GM18867 (cell line): ENCODE measurements at regions not wholly inside any gene's neighbourhood (a gene's known extent, or its start where the extent isn't known, plus 50 kb on each side); places are given as distances from the start of the nearest gene placed in this dataset.
A peak's percentile ranks its signal among the peaks of the same experiment; 100 is the strongest.

Experiments used
- ATAC-seq: cut with Tn5 transposase; IDR thresholded peaks from one replicate; pipeline ENCODE4 v1.9.1; 2021; ENCODE audit warnings: mild to moderate bottlenecking, moderate library complexity; ENCODE audit not compliant: unreplicated experiment

- no peak for ATAC-seq
Observed at GRCh38 chr3:152945556-152945955, 110.6 kb downstream of the P2RY1 start.

DNA sequence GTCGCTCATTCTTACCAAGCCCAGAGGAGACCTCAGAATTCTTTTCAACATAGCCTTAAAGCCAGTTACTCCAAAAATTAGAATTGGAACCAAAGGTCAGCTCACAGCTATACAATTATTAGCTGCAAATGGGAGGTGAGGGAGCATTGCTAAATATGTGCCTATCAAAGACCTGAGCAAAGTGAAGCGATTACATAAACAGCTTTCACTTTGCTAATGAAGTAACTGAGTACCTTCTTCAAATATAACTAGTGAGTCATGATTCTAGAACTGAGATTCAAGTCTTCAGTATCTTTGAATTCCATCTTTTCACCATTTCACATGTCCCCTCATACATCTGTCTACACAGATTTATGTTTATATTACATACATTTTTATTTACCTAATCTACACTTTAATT lies 122.6 kb downstream of the P2RY1 start:
- ATAC-seq: peak; percentile 40

DNA sequence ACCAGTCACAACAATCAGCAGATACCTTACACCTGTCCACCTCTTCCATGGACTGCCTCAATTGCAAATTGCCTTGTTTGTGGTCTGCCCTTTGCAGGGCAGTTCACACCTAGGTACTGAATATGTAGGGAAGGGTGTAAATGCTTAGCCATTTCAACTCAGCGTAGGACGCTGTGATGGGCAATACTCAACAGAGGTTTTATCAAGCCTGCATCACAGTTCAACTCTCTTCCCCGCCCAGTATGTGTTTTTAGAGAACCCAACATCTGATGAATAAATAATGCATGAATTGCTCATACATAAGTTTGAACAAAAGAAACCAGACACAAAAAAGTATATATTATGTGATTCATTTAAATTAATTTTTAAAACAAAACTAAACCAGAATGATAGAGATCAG lies 124.4 kb downstream of the P2RY1 start:
- no peak for ATAC-seq

DNA sequence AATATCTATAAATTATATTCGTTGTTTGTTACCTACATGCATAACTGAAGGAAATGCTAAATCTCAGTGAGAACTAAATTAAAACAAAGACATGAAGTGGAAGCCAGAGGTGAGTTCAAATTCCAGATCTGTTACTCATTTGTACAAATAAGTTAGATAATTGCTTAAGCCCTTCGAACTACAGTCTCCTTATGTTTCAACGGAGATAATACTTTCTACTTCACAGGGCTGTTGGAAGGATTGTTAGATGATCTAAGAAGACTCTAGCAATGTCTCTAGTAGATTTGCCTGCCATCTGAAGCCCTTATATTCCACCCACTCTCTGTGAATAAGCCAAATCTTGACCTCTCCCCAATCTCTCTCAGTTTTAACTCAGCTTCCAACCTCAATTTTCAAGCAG lies 125.8 kb downstream of the P2RY1 start:
- no peak for ATAC-seq

DNA sequence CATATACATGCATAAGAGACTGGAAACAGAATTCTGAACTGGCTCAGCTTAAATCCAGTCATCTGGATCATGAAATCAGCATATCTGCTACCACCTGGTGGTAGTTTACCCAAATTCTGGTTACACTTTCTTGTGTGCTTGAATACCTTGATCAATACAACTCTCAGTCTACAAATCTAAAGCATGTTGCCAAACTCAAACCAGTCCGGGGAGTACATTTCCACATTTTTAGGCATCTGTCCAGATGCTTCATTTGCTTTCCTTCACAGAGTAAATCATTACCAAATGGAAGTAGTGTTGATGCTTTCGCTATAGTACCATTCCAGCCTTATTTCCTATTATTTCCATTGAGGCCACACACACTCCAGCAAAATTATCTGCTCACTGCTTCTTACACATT lies 126.4 kb downstream of the P2RY1 start:
- peak; percentile 81 for ATAC-seq

GRCh38 chr3:152964911-152965609 lies 130.1 kb downstream of the P2RY1 start:
- no peak for ATAC-seq

GRCh38 chr3:152968388-152969024 lies 133.6 kb downstream of the P2RY1 start:
- ATAC-seq: no peak

DNA sequence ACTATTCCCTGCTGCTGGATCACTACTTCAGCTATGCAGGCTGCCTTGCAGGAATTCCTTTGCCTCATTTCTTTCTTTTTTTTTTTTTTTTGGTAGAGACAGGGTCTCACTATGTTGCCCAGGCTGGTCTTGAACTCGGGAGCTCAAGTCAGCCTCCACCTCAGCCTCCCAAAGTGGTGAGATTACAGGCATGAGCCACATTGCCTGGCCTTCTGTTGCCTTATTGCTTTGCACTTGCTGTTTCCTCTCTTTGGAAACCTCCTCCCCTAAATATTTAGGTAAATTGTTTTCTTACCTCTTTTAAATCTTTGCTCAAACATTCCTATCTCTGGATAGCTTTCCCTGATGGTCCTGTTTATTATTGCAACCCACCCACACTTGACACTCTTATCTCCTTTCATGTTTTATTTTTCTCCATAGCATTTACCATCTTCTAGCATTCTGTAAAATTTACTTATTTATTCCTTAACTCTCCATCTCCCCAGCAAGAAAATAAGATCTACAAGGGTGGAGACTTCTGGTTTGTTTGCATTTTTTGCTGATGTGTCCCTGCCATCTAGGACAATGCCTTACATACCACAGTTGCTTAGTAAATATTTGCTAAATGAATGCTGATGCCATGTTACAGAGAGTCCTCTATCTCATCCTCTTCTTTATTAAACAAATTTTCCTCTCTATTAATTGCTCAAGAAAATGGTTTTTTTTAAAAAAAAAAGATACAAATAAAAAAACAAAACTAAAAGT lies 134.8 kb downstream of the P2RY1 start:
- no peak for ATAC-seq

DNA sequence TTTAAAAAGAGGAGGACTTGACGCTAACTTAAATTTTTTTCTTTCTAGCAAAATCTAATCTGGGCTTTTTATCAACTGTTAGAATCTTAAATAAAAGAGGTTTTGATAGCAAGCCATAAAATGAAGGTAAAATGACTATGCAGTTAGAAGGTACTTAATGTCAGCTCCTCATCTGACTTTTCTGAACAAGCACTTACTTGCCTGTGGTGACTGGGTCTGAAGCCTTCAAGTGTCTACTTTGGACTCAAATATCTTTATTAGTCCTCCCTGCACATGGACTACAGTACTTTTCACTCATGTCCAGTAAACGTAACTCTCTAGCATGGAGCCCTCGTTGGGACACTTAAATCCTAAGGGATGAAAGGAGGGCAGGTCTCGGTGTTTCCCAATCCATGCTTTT lies 135.9 kb downstream of the P2RY1 start:
- no peak for ATAC-seq

DNA sequence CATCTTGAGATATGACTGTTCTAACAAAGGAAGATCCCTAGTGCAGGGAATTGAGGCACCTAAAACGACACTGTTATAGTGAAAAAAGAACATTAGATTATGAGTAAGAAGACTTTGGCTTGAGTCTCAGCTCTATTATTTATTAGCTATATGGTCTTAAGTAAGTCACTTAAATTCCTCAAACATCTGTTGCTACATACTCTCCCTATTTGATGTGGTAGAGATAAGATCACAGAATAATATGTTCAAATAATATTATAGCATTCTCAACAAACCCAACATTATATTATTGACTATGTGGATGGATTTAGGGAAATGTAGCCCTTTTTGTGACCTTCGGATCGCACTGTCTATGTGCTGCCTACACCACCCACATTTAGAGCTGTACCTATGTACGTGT lies 136.9 kb downstream of the P2RY1 start:
- ATAC-seq: no peak

DNA sequence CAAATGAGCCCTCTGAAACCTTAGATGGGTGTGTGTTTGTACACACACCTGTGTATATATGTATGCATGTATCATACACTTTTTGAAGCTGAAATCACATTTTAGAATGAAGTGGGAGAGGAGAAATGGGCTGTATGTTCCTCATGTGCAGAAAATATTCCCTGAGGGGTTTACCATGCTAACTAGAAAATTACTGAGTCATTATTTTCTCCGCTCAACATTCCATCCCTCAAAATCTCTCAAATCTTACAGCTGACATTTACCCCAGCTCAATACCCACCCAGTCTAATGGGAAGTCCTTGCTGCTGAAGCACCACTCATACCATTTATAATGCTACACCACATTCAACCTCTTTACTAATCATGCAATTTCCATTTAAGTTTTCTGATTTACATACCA lies 138.6 kb downstream of the P2RY1 start:
- no peak for ATAC-seq

- no peak for ATAC-seq
Observed at GRCh38 chr3:152976239-152976638, 141.3 kb downstream of the P2RY1 start.

DNA sequence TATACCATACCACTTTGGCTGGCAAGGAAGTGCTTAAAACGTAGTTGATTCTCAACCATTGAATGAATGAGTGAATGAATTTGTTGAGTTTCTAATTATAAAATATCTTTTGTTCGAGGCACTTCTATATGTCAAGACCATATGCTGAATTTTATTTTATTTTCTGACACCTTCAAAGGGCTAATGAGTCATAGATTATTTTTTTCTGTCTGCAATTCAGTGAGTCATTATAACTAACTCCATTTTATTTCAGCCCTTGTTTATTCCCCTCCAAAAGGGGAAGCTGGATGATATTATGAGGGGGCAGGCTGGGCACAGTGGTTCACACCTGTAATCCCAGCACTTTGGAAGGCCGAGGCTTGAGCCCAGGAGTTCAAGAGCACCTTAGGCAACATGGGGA lies 142.4 kb downstream of the P2RY1 start:
- no peak for ATAC-seq

- no peak for ATAC-seq
Observed at GRCh38 chr3:152978152-152978551, 143.2 kb downstream of the P2RY1 start.

- no peak for ATAC-seq
Observed at GRCh38 chr3:152997526-152997925, 162.6 kb downstream of the P2RY1 start.

GRCh38 chr3:152998591-152998990 lies 163.4 kb upstream of the RAP2B start:
- no peak for ATAC-seq

- no peak for ATAC-seq
Observed at GRCh38 chr3:153000325-153000724, 161.7 kb upstream of the RAP2B start.

GRCh38 chr3:153001210-153002078 lies 160.6 kb upstream of the RAP2B start:
- ATAC-seq: no peak

DNA sequence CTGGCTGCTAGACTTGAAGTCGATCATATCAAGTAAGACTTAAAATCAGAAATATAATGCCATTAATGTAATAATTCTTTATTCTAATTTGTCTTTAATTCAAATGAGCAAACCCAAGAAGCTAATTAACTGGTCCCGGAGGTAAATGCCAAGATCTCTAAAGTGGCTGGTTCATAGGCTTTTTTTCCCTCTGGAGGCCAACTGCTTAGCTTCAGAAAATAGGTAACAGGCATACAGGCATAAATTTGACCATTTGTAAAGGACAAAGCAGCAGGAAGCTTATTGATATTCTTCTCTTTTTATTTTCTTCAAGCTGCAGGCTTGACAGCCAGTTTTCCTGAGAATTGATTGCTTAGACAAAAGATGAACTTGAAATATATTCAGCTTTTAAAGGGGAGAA lies 158.6 kb upstream of the RAP2B start:
- ATAC-seq: no peak

- ATAC-seq: no peak
Observed at GRCh38 chr3:153003862-153004261, 158.2 kb upstream of the RAP2B start.

DNA sequence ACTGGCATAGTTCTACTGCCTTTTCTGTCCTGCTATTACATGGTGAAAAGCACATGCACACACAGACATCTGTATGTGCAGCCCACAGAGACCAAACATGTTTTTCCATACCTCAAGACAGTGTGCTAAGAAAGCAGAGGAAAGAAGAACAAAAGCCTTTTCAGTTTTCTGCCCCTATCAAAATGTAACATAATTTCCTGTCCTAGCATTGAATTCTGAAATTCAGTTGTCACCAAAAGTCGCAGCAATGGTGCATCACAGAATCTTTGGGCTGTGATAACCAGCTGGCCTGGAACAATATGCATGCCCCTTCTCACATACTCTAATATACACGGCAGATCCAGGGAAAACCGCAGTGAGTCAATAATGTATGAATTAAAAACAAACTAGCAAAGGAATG lies 153.8 kb upstream of the RAP2B start:
- ATAC-seq: no peak
